ENCODE measurements at regions not wholly inside any gene's neighbourhood (a gene's known extent, or its start where the extent isn't known, plus 50 kb on each side); places are given as distances from the start of the nearest gene placed in this dataset.

DNA sequence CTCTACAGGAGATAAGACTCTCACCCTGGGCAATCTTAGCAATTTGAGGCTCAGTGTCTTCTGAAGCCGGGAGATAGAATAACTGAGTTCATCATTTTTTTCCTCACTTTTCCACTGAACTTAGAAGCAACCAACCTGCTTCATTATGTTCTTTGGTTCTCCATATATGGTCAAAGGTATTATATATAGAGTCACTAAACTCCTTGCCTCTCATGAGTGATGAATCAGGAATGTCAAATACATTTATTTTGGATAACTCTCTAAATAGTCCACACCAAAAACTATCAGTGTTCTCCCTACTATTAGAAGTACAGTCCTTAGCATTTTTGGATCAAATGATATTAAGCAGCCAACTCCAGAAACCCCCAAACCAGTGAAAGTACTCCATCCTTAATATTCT is 421.5 kb upstream of the EPHA5 start:
- no peak for DNase-seq (ENCODE audit: low read depth in 1 of 2, low spot score in 1 of 2)
- H3K4me3 ChIP-seq (replicated peaks; ENCODE audit: insufficient read depth, low read length) = no peak overlapping the region
- no peak overlapping the region for H3K27ac ChIP-seq (replicated peaks)
- TF ChIP-seq GABPA (IDR thresholded peaks at IDR 0.05; ENCODE audit: low read depth) = no peak
- no peak for TF ChIP-seq SPI1 (IDR thresholded peaks at IDR 0.05; ENCODE audit: borderline replicate concordance, low read depth)
- TF ChIP-seq POLR2AphosphoS5 (IDR thresholded peaks at IDR 0.05; ENCODE audit: low read depth) = no peak
- TF ChIP-seq, protein P1, sequence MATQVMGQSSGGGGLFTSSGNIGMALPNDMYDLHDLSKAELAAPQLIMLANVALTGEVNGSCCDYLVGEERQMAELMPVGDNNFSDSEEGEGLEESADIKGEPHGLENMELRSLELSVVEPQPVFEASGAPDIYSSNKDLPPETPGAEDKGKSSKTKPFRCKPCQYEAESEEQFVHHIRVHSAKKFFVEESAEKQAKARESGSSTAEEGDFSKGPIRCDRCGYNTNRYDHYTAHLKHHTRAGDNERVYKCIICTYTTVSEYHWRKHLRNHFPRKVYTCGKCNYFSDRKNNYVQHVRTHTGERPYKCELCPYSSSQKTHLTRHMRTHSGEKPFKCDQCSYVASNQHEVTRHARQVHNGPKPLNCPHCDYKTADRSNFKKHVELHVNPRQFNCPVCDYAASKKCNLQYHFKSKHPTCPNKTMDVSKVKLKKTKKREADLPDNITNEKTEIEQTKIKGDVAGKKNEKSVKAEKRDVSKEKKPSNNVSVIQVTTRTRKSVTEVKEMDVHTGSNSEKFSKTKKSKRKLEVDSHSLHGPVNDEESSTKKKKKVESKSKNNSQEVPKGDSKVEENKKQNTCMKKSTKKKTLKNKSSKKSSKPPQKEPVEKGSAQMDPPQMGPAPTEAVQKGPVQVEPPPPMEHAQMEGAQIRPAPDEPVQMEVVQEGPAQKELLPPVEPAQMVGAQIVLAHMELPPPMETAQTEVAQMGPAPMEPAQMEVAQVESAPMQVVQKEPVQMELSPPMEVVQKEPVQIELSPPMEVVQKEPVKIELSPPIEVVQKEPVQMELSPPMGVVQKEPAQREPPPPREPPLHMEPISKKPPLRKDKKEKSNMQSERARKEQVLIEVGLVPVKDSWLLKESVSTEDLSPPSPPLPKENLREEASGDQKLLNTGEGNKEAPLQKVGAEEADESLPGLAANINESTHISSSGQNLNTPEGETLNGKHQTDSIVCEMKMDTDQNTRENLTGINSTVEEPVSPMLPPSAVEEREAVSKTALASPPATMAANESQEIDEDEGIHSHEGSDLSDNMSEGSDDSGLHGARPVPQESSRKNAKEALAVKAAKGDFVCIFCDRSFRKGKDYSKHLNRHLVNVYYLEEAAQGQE (IDR thresholded peaks at IDR 0.05; ENCODE audit: insufficient replicate concordance, low read depth) = no peak
- TF ChIP-seq, protein P2, sequence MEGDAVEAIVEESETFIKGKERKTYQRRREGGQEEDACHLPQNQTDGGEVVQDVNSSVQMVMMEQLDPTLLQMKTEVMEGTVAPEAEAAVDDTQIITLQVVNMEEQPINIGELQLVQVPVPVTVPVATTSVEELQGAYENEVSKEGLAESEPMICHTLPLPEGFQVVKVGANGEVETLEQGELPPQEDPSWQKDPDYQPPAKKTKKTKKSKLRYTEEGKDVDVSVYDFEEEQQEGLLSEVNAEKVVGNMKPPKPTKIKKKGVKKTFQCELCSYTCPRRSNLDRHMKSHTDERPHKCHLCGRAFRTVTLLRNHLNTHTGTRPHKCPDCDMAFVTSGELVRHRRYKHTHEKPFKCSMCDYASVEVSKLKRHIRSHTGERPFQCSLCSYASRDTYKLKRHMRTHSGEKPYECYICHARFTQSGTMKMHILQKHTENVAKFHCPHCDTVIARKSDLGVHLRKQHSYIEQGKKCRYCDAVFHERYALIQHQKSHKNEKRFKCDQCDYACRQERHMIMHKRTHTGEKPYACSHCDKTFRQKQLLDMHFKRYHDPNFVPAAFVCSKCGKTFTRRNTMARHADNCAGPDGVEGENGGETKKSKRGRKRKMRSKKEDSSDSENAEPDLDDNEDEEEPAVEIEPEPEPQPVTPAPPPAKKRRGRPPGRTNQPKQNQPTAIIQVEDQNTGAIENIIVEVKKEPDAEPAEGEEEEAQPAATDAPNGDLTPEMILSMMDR (IDR thresholded peaks at IDR 0.05; ENCODE audit: insufficient read depth, low read length) = no peak
- H3K27me3 ChIP-seq (ENCODE audit: insufficient read depth, poor library complexity, severe bottlenecking) = no peaks in the 10 kb centered on the region

DNA sequence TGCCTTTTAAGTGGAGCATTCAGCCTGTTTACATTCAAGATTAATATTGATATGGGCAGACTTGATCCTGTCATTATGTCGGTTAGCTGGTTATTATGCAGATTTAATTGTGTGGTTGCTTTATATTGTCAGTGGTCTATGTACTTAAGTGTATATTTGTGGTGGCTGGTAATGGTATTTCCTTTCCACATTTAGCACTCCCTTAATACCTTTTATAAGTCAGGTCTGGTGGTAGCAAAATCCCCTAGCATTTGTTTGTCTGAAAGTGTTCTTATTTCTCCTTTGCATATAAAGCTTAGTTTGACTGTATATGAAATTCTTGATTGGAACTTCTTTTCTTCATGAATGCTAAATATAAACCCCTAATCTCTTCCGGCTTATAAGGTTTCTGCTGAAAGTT is 403.7 kb upstream of the EPHA5 start:
- TF ChIP-seq, protein P2 (IDR thresholded peaks at IDR 0.05; ENCODE audit: insufficient read depth, low read length) = no peak
- TF ChIP-seq SPI1 (IDR thresholded peaks at IDR 0.05; ENCODE audit: borderline replicate concordance, low read depth) (no peak), POLR2AphosphoS5 (IDR thresholded peaks at IDR 0.05; ENCODE audit: low read depth) (no peak), GABPA (IDR thresholded peaks at IDR 0.05; ENCODE audit: low read depth) (no peak)
- TF ChIP-seq, protein P1 (IDR thresholded peaks at IDR 0.05; ENCODE audit: insufficient replicate concordance, low read depth) = no peak
- no peak overlapping the region for H3K4me3 ChIP-seq (replicated peaks; ENCODE audit: insufficient read depth, low read length)
- no peak for DNase-seq (ENCODE audit: low read depth in 1 of 2, low spot score in 1 of 2)
- no peaks in the 10 kb centered on the region for H3K27me3 ChIP-seq (ENCODE audit: insufficient read depth, poor library complexity, severe bottlenecking)
- no peak overlapping the region for H3K27ac ChIP-seq (replicated peaks)

DNA sequence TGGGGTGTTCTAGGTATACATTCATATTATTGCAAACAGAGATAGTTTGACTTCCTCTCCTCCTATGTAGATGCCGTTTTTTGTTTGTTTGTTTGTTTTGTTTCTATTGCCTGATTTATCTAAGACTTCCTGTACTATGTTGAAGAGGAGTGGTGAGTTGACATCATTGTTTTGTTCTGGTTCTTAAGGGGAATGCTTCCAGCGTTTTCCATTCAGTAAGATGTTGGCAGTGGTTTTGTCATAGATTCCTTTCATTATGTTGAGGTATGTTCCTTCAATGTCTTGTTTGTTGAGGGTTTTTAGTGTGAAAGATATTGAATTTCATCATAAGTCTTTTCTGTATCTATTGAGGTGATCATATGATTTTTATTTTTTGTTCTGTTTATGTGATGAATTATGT is 401.6 kb upstream of the EPHA5 start:
- Histone ChIP-seq H3K27ac (replicated peaks) (no peak overlapping the region), H3K4me3 (replicated peaks; ENCODE audit: insufficient read depth, low read length) (no peak overlapping the region), H3K27me3 (ENCODE audit: insufficient read depth, poor library complexity, severe bottlenecking) (no peaks in the 10 kb centered on the region)
- TF ChIP-seq GABPA (IDR thresholded peaks at IDR 0.05; ENCODE audit: low read depth) = no peak
- TF ChIP-seq, protein P2 (IDR thresholded peaks at IDR 0.05; ENCODE audit: insufficient read depth, low read length) = no peak
- TF ChIP-seq SPI1 (IDR thresholded peaks at IDR 0.05; ENCODE audit: borderline replicate concordance, low read depth) = no peak
- TF ChIP-seq, protein P1 (IDR thresholded peaks at IDR 0.05; ENCODE audit: insufficient replicate concordance, low read depth) = no peak
- TF ChIP-seq POLR2AphosphoS5 (IDR thresholded peaks at IDR 0.05; ENCODE audit: low read depth) = no peak
- no peak for DNase-seq (ENCODE audit: low read depth in 1 of 2, low spot score in 1 of 2)

Data from HL-60 (cell line).